HepG2 (cell line): ENCODE measurements at regions not wholly inside any gene's neighbourhood (a gene's known extent, or its start where the extent isn't known, plus 50 kb on each side); places are given as distances from the start of the nearest gene placed in this dataset.

ENCODE experiments used
- ATAC-seq: fragments of 200-7000 bp; cut with Tn5 transposase; 3 replicates; pipeline ENCODE4 v1.9.1; 2020; ENCODE audit warnings: mild to moderate bottlenecking, moderate library complexity
- BruUV-seq: library from RNA; stranded (reverse); fragments of 400-500 nt; replicated peaks from 2 replicates; lab custom pipeline; 2021; lab: Mats Ljungman, UMichigan
- CTCF ChIA-PET: fragments of 300-600 bp; formaldehyde crosslinking; extraction: SDS; loops from one replicate; lab custom pipeline; 2021; ENCODE audit warnings: low total read pairs, inconsistent platforms, low intra/inter-chr PET ratio; lab: Yijun Ruan, JAX
- POLR2A ChIA-PET: fragments of 350-600 bp; sonication (Branson Sonifier 250); formaldehyde crosslinking; loops from one replicate; lab custom pipeline; 2020; ENCODE audit warnings: antibody characterized with exemption, inconsistent platforms; lab: Yijun Ruan, JAX
- DNase-seq: peaks from one replicate; pipeline ENCODE4 v3.0.0-alpha.2; 2015; ENCODE audit warnings: low spot score
- FAIRE-seq: peaks from 3 replicates; lab custom pipeline; 2011; peaks lifted over from hg19 to GRCh38; lab: Jason Lieb, UNC
- H2AFZ ChIP-seq: one replicate; pipeline ENCODE4 v1.6.1; 2011; ENCODE audit warnings: low read length, inconsistent platforms
- H3K27ac ChIP-seq: fragments of 300-600 bp; 3 replicates; pipeline ENCODE4 v1.8.0; 2011; ENCODE audit warnings: mixed run types, mild to moderate bottlenecking, mixed read lengths, low read length, inconsistent platforms; ENCODE audit not compliant: insufficient read depth; ENCODE audit errors: extremely low read length
- H3K27me3 ChIP-seq, 2 experiments: fragments of 200-600 bp in 1 of 2; 2 replicates in 1 of 2; 3 replicates in 1 of 2; pipeline versions ENCODE4 v1.6.0 to v1.8.0; 2011; ENCODE audit warnings: low read length in 2 of 2, mild to moderate bottlenecking in 2 of 2, moderate library complexity in 2 of 2, inconsistent platforms in 1 of 2; ENCODE audit not compliant: insufficient read depth in 2 of 2, control insufficient read depth in 1 of 2
- H3K36me3 ChIP-seq, 2 experiments: fragments of 200-600 bp in 1 of 2; replicated peaks in 1 of 2; 2 replicates in 1 of 2; 3 replicates in 1 of 2; pipeline versions ENCODE4 v1.5.1 to v1.8.0; 2011; ENCODE audit warnings: low read length in 2 of 2, inconsistent platforms in 1 of 2; ENCODE audit not compliant: insufficient read depth in 2 of 2, control insufficient read depth in 1 of 2
- H3K4me1 ChIP-seq: 2 replicates; pipeline ENCODE4 v1.5.1; 2012; ENCODE audit warnings: low read length, inconsistent platforms; ENCODE audit not compliant: insufficient read depth
- H3K4me2 ChIP-seq: 2 replicates; pipeline ENCODE4 v1.6.0; 2011; ENCODE audit warnings: low read depth, low read length, inconsistent platforms
- H3K4me3 ChIP-seq, 3 experiments: fragments of 200-600 bp in 1 of 3; sonication (generic), shearing (Covaris generic) in 1 of 3; replicated peaks in 1 of 3; 2 replicates each; pipeline ENCODE4 v1.5.1; 2011 to 2016; ENCODE audit warnings: low read length in 3 of 3, inconsistent platforms in 2 of 3, low read depth in 2 of 3, mild to moderate bottlenecking in 2 of 3, control low read depth in 1 of 3, mixed read lengths in 1 of 3; ENCODE audit not compliant: insufficient read depth in 1 of 3
- H3K79me2 ChIP-seq: one replicate; pipeline ENCODE4 v1.6.1; 2011; ENCODE audit warnings: low read length, inconsistent platforms; ENCODE audit not compliant: insufficient read depth
- H3K9ac ChIP-seq: 2 replicates; pipeline ENCODE4 v1.6.0; 2011; ENCODE audit warnings: mild to moderate bottlenecking, low read depth, low read length, inconsistent platforms; ENCODE audit not compliant: insufficient read depth
- H3K9me3 ChIP-seq: 2 replicates; pipeline ENCODE4 v1.5.1; 2012; ENCODE audit warnings: mild to moderate bottlenecking, low read length
- H4K20me1 ChIP-seq: 2 replicates; pipeline ENCODE4 v1.6.0; 2011; ENCODE audit warnings: inconsistent platforms, mild to moderate bottlenecking, low read length, moderate library complexity; ENCODE audit not compliant: insufficient read depth
- DZIP1 ChIP-seq: sonication (generic); formaldehyde crosslinking; IDR thresholded peaks from 2 replicates; pipeline ENCODE4 v1.5.0; 2020; ENCODE audit warnings: mild to moderate bottlenecking, missing genetic modification reagents
- KDM4B ChIP-seq: sonication (generic); formaldehyde crosslinking; IDR thresholded peaks from 2 replicates; pipeline ENCODE4 v1.4.0; 2020; ENCODE audit warnings: missing genetic modification reagents
- PBX3 ChIP-seq: sonication (generic); formaldehyde crosslinking; IDR thresholded peaks from 2 replicates; pipeline ENCODE4 v1.8.1; 2023; ENCODE audit warnings: missing genetic modification reagents, inconsistent platforms, borderline replicate concordance
- ZNF577 ChIP-seq: sonication (generic); formaldehyde crosslinking; IDR thresholded peaks from 2 replicates; pipeline ENCODE4 v1.4.0; 2020; ENCODE audit warnings: mild to moderate bottlenecking, low read depth, missing genetic modification reagents, borderline replicate concordance
- WGBS: methylation state at CpG from one replicate; pipeline ENCODE4 v1.1.6; 2017; ENCODE audit warnings: low lambda C conversion rate; 5-methylcytosine and 5-hydroxymethylcytosine counted together
- in situ Hi-C: cut with HindIII; loops from 2 replicates; pipeline ENCODE4 v1.10.0; 2017; ENCODE audit warnings: low pct_unique_long_range_greater_than_20kb; ENCODE audit not compliant: extremely low pct_ligation_motif_present
- intact Hi-C: fragments of 100-400 bp; cut with micrococcal nuclease; formaldehyde crosslinking; loops from one replicate; pipeline ENCODE4 v1.10.0; 2022; ENCODE audit not compliant: unreplicated experiment

- FAIRE-seq (no peak), ATAC-seq (no peak), DNase-seq (no peak)
- H3K27ac ChIP-seq: no peak overlapping the region
- BruUV-seq: no TSS peak
- in situ Hi-C loops (no loop called here), intact Hi-C loops (no loop called here)
- no peak overlapping the region for H2AFZ ChIP-seq
- no peaks in the 10 kb centered on the region for H3K36me3 ChIP-seq
- H3K4me2 ChIP-seq: no peak overlapping the region
- no peak overlapping the region for H3K4me3 ChIP-seq
- H3K9me3 ChIP-seq: peaks cover 10% of the 10 kb centered on the region
- ChIA-PET CTCF (no interaction called here), POLR2A (no interaction called here)
- no peaks in the 10 kb centered on the region for H3K79me2 ChIP-seq
- no CpG with 5 or more reads among the region's 3 CpGs for WGBS
- H3K9ac ChIP-seq: no peak overlapping the region
- no peaks in the 10 kb centered on the region for H4K20me1 ChIP-seq
- no peak for TF ChIP-seq DZIP1 (CRISPR knock-in tag)
- TF ChIP-seq KDM4B: no peak
- TF ChIP-seq ZNF577 (CRISPR knock-in tag): no peak
- no peaks in the 10 kb centered on the region for H3K4me1 ChIP-seq
- H3K27me3 ChIP-seq: peaks cover 5 to 43% of the 10 kb centered on the region in 2 experiments; a peak in 3 of 5 replicates
These were observed 60.5 kb upstream of the PPP1R26 start for GRCh38 chr9:135419106-135419505.

DNA sequence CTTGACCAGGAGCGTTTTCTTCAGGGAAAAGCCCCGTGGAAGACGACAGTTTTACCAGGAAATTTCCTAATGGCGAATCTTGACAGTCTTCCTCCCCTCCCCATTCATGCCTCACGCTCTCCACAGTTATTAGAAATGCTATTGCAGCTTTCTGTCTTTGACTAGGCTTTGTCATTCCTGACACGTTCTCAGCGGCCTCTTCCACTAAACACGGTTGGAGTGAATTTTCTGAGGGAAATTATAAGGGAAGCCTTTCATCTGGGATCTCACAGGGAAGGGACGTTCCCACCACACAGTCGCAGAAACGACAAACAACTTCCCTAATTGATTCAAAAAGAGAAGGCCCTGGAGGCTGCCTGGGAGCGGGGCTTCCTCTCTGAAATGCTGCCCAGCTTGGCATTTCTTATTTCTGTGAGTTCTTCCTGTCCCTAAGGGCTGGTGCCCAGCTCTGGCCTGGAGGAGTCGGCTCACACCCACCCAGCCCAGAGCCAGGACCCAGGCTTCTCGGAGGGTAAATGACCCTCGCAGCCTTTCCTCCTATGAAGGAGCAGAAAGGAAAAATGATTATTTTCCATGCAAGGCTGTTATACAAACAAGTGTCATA is 57.1 kb upstream of the PPP1R26 start:
- H3K79me2 ChIP-seq: no peaks in the 10 kb centered on the region
- H3K9me3 ChIP-seq: peaks cover 15% of the 10 kb centered on the region
- ATAC-seq (no peak), DNase-seq (no peak), FAIRE-seq (no peak)
- no peak overlapping the region for H3K4me3 ChIP-seq
- H3K27ac ChIP-seq: no peak overlapping the region
- no TSS peak for BruUV-seq
- ChIA-PET CTCF (no interaction called here), POLR2A (no interaction called here)
- no peak overlapping the region for H3K9ac ChIP-seq
- intact Hi-C loops (no loop called here), in situ Hi-C loops (no loop called here)
- no peaks in the 10 kb centered on the region for H3K36me3 ChIP-seq
- WGBS: 20% methylated on average over 11 of the region's 15 CpGs
- no peaks in the 10 kb centered on the region for H3K4me1 ChIP-seq
- TF ChIP-seq PBX3: no peak
- no peaks in the 10 kb centered on the region for H4K20me1 ChIP-seq
- H3K27me3 ChIP-seq: peaks cover 3 to 26% of the 10 kb centered on the region in 2 experiments; a peak in 3 of 5 replicates
- no peak overlapping the region for H2AFZ ChIP-seq
- H3K4me2 ChIP-seq: no peak overlapping the region
